ENCODE measurements at regions not wholly inside any gene's neighbourhood (a gene's known extent, or its start where the extent isn't known, plus 50 kb on each side); places are given as distances from the start of the nearest gene placed in this dataset.

GRCh38 chr2:238580486-238580885 lies 153.8 kb downstream of the ASB1 start:
- no peak for TF ChIP-seq SUZ12 (IDR thresholded peaks at IDR 0.05)
- TF ChIP-seq L3MBTL2 (conservative IDR thresholded peaks at IDR 0.05) = no peak
- TF ChIP-seq SP1 (IDR thresholded peaks at IDR 0.05) = no peak
- TF ChIP-seq ARNT (IDR thresholded peaks at IDR 0.05) = no peak
- TF ChIP-seq FOXK2 (IDR thresholded peaks at IDR 0.05) = no peak
- TF ChIP-seq PKNOX1 (IDR thresholded peaks at IDR 0.05) = no peak
- TF ChIP-seq BHLHE40 (IDR thresholded peaks at IDR 0.05; ENCODE audit: borderline replicate concordance) = no peak
- TF ChIP-seq HDGF (IDR thresholded peaks at IDR 0.05; ENCODE audit: borderline replicate concordance) = no peak
- no peak for TF ChIP-seq ZNF384 (IDR thresholded peaks at IDR 0.05)
- TF ChIP-seq FOXM1 (IDR thresholded peaks at IDR 0.05; ENCODE audit: borderline replicate concordance) = no peak
